ENCODE measurements at regions not wholly inside any gene's neighbourhood (a gene's known extent, or its start where the extent isn't known, plus 50 kb on each side); places are given as distances from the start of the nearest gene placed in this dataset.

GRCh38 chr7:33721895-33722294 is 183.4 kb upstream of the BMPER start:
- peaks cover 14% of the 10 kb centered on the region for H3K4me1 ChIP-seq
- no peak for DNase-seq (ENCODE audit: extremely low spot score in 2 of 2)
- H3K4me3 ChIP-seq: no peak overlapping the region
- H3K9me3 ChIP-seq: no peaks in the 10 kb centered on the region
- no peak overlapping the region for H3K27ac ChIP-seq
- no peaks in the 10 kb centered on the region for H3K36me3 ChIP-seq
- H3K27me3 ChIP-seq: no peaks in the 10 kb centered on the region
- intact Hi-C loops (cut with DNase I): no loop called here
- no peak for TF ChIP-seq POLR2A (IDR thresholded peaks at IDR 0.05)
- TF ChIP-seq CTCF (IDR thresholded peaks at IDR 0.05): no peak
- TF ChIP-seq POLR2AphosphoS5 (IDR thresholded peaks at IDR 0.05; ENCODE audit: insufficient read depth in 1 of 2, low read depth in 1 of 2): no peak

DNA sequence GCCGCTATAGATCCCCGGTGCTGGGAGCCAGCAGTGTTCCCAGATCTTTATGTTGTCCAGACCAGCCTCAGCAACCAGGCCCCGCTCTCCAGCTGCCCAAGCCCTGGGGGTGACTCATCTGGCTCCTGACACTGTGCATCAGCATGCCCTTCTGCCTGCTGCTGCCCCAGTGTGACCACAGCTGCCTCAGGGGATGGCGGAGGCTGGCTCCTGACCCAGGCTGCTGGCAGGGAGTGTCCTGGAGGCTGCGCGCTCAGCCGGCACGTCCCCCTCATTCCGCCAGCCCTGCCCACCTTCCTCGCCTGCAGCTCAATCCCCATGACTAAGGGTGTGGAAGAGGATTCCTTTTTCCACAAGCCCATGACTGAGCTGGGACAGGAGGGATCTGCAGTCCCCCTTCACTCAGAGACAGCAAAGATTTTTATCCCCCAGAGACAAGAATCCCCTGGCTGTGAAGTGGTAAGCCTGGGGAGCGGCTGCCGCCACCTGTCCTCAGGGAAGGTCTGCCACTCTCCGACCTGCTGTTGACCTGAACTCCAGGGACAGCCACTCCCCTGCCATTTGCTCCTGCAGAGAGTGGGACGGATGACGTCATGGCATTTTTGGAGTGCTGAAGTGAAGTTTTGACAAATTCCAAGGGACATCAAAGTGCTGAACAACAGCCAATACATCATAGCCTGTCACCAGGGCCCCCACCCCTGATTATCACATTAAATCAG is 182.8 kb upstream of the BMPER start:
- peaks cover 14% of the 10 kb centered on the region for H3K4me1 ChIP-seq
- no peak for DNase-seq (ENCODE audit: extremely low spot score in 2 of 2)
- H3K27ac ChIP-seq: no peak overlapping the region
- no peaks in the 10 kb centered on the region for H3K36me3 ChIP-seq
- TF ChIP-seq POLR2AphosphoS5 (IDR thresholded peaks at IDR 0.05; ENCODE audit: insufficient read depth in 1 of 2, low read depth in 1 of 2): no peak
- TF ChIP-seq CTCF (IDR thresholded peaks at IDR 0.05): no peak
- no peak for TF ChIP-seq POLR2A (IDR thresholded peaks at IDR 0.05)
- no peaks in the 10 kb centered on the region for H3K9me3 ChIP-seq
- intact Hi-C loops (cut with DNase I): no loop called here
- H3K27me3 ChIP-seq: no peaks in the 10 kb centered on the region
- H3K4me3 ChIP-seq: no peak overlapping the region

GRCh38 chr7:33724201-33724600 is 181.1 kb upstream of the BMPER start:
- Histone ChIP-seq H3K4me3 (no peak overlapping the region), H3K36me3 (no peaks in the 10 kb centered on the region), H3K4me1 (peaks cover under 1% of the 10 kb centered on the region), H3K9me3 (no peaks in the 10 kb centered on the region), H3K27ac (no peak overlapping the region), H3K27me3 (no peaks in the 10 kb centered on the region)
- TF ChIP-seq POLR2A (IDR thresholded peaks at IDR 0.05): no peak
- no peak for TF ChIP-seq POLR2AphosphoS5 (IDR thresholded peaks at IDR 0.05; ENCODE audit: insufficient read depth in 1 of 2, low read depth in 1 of 2)
- no peak for TF ChIP-seq CTCF (IDR thresholded peaks at IDR 0.05)
- no peak for DNase-seq (ENCODE audit: extremely low spot score in 2 of 2)
- intact Hi-C loops (cut with DNase I): no loop called here

- H3K36me3 ChIP-seq: no peaks in the 10 kb centered on the region
- H3K4me3 ChIP-seq: no peak overlapping the region
- intact Hi-C loops (cut with DNase I): no loop called here
- no peak for DNase-seq (ENCODE audit: extremely low spot score in 2 of 2)
- TF ChIP-seq POLR2AphosphoS5 (IDR thresholded peaks at IDR 0.05; ENCODE audit: insufficient read depth in 1 of 2, low read depth in 1 of 2) (no peak), POLR2A (IDR thresholded peaks at IDR 0.05) (no peak), CTCF (IDR thresholded peaks at IDR 0.05) (no peak)
- H3K27me3 ChIP-seq: no peaks in the 10 kb centered on the region
- H3K27ac ChIP-seq: no peak overlapping the region
- no peaks in the 10 kb centered on the region for H3K9me3 ChIP-seq
- no peaks in the 10 kb centered on the region for H3K4me1 ChIP-seq
Observed at GRCh38 chr7:33725111-33726025, 180.0 kb upstream of the BMPER start.

GRCh38 chr7:33726582-33726981 is 178.8 kb upstream of the BMPER start:
- H3K36me3 ChIP-seq: no peaks in the 10 kb centered on the region
- no peaks in the 10 kb centered on the region for H3K27me3 ChIP-seq
- DNase-seq (ENCODE audit: extremely low spot score in 2 of 2): no peak
- TF ChIP-seq POLR2A (IDR thresholded peaks at IDR 0.05): no peak
- TF ChIP-seq CTCF (IDR thresholded peaks at IDR 0.05): no peak
- no peak for TF ChIP-seq POLR2AphosphoS5 (IDR thresholded peaks at IDR 0.05; ENCODE audit: insufficient read depth in 1 of 2, low read depth in 1 of 2)
- H3K4me3 ChIP-seq: no peak overlapping the region
- intact Hi-C loops (cut with DNase I): no loop called here
- H3K27ac ChIP-seq: no peak overlapping the region
- no peaks in the 10 kb centered on the region for H3K9me3 ChIP-seq
- no peaks in the 10 kb centered on the region for H3K4me1 ChIP-seq
